TTC549 (cell line): ENCODE measurements at regions not wholly inside any gene's neighbourhood (a gene's known extent, or its start where the extent isn't known, plus 50 kb on each side); places are given as distances from the start of the nearest gene placed in this dataset.
"Not testable (repeated sequence)": the region's sequence is repeated elsewhere in the genome, so short reads cannot be mapped to it uniquely, and the experiment has no call there.

Source experiments
- FAIRE-seq: peaks from 2 replicates; lab custom pipeline; 2012; peaks lifted over from hg19 to GRCh38; lab: Jason Lieb, UNC

GRCh38 chr9:71506821-71507220 lies 261.5 kb downstream of the CEMIP2 start:
- FAIRE-seq = no peak

- FAIRE-seq = no peak
These were observed 263.7 kb downstream of the CEMIP2 start for GRCh38 chr9:71504636-71505035.

- no peak for FAIRE-seq
These were observed 269.6 kb downstream of the CEMIP2 start for GRCh38 chr9:71498691-71499090.

DNA sequence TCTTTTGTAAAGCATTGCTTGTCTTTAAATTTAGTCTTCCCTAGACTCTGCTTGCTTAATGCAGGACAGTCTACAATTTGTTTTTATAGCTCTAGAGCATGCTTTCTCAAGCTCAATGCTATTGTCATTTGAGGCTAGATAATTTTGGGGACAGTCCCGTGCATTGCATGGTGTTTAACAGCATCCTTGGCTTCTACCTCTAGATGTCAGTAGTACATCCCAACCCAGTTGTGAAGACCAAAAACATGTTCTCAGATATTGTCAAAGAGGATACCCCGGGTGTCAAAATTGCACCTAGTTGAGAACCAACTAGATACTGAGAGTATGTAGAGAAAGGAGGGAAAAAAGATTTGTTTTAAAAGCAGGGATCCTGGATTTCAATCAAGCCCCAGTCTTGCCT lies 277.5 kb downstream of the CEMIP2 start:
- no peak for FAIRE-seq

GRCh38 chr9:71487061-71487460 lies 281.3 kb downstream of the CEMIP2 start:
- no peak for FAIRE-seq

DNA sequence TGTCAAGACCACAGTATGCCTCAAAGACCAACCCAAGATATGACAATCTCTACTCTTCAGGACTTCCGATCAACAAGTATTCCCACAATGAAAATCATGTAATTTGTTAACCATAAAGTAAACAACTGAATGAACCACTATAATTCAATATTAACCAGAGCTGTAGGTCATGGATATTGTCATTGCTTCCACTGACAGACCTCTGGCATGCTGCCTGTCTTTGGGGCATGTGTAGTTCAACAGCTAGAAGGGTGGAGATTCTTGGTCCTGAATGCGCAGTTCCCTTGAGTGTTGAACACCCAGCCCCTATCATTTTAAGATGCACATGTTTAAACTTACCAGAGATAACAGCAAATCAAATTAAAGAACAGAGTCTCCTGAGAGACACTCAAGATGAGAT lies 283.0 kb downstream of the CEMIP2 start:
- no peak for FAIRE-seq

DNA sequence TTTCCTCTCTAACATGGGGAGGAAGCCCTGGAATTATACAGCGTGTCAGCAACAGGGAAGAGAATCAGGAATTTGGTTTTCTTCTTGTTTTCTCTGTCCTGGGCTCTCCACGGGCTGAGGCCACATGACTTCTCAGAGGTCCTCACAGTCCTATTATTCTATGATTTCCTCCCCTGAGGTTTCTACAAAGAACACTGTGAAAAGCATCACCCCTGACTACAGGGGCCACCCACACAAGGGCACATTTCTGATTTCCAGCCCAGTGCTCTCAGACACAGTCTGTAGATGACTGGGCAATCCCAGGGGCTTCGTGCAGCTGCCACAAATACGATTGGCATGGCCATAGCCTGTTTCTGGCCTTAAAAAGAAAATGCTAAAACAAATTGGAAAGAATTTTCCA lies 284.9 kb downstream of the CEMIP2 start:
- no peak for FAIRE-seq

DNA sequence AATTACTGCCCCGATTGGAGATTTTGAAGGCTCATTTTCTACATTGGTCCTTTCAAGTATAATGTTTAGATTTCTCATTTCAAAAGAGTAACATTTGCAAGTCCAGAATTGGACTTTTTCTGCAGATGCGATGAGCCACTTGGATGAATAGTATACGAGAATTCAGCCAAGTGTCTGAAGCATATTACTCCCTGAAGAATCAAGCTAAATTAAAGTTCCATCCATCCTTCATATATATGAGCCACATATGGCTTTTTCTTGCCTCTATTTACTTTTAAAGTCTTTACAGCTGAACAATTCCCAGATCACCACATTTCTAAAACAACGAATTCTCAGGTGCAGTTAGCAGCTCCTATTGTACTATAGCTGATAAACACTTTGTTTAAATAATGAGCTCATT lies 288.7 kb downstream of the CEMIP2 start:
- no peak for FAIRE-seq

GRCh38 chr9:71472400-71472799 lies 295.9 kb downstream of the CEMIP2 start:
- no peak for FAIRE-seq

DNA sequence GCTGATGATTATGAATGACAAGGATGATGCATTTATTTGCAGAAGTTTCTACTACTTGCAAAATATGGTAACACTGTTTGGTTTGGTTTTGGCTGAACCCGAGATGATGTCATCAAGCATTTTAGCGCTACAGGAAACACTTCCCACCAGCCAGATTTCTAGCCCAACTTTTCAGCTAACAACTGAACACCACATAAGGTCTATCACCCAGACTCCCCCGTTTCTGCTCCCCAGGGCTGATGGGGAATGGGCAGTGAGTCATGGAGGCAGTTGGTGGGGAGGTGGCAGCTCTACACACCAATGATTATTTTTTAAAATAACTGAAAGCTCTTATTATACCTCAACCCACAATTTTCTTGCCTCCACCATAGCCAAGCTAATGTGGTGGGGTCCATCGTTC lies 302.9 kb downstream of the CEMIP2 start:
- no peak for FAIRE-seq

GRCh38 chr9:71459082-71459481 lies 309.2 kb downstream of the CEMIP2 start:
- FAIRE-seq = no peak

GRCh38 chr9:71446473-71447411 lies 321.6 kb downstream of the CEMIP2 start:
- FAIRE-seq = no peak

DNA sequence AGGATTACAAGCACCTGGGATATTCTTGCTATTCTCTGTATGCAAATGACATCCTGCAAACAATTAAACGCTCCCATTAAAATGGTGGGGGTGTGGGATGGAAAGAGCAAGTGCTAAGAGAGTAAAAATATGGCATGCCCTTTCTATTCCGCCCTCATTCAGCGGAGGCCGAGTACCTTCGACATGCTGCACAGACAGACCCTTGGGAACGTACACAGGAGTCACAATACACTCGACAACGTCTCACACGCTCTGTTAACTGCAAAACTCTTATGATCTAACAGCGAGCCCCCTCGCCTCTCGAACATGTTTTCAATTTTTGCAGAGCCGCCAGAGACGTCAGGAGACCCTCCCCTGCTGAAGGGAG lies 322.2 kb downstream of the CEMIP2 start:
- FAIRE-seq = no peak

GRCh38 chr9:71442937-71443336 lies 321.5 kb upstream of the TRPM3 start:
- no peak for FAIRE-seq

- no peak for FAIRE-seq
These were observed 319.8 kb upstream of the TRPM3 start for GRCh38 chr9:71441266-71441665.

DNA sequence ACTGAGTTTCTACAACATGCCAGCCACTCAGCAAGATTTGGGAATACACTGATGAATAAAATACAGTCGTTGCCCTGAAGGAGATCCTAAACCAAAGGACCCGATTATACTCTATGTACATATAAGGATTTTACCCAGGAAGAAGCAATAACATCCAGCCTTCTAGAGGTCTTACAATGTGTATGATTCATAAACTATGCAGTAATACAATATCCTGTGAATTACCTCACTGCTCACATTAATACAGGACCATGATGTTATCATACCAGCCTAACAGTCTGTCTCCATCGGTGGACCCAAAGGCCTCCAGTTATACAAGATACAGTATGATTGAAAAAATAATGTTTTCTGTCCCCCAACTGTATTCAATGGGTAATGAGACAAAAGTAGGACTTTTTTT lies 310.5 kb upstream of the TRPM3 start:
- no peak for FAIRE-seq

GRCh38 chr9:71407341-71407740 lies 285.9 kb upstream of the TRPM3 start:
- FAIRE-seq = not testable (repeated sequence)

GRCh38 chr9:71403106-71403505 lies 281.7 kb upstream of the TRPM3 start:
- no peak for FAIRE-seq

- no peak for FAIRE-seq
These were observed 271.6 kb upstream of the TRPM3 start for GRCh38 chr9:71393005-71393404.

GRCh38 chr9:71384343-71384742 lies 262.9 kb upstream of the TRPM3 start:
- FAIRE-seq = no peak

DNA sequence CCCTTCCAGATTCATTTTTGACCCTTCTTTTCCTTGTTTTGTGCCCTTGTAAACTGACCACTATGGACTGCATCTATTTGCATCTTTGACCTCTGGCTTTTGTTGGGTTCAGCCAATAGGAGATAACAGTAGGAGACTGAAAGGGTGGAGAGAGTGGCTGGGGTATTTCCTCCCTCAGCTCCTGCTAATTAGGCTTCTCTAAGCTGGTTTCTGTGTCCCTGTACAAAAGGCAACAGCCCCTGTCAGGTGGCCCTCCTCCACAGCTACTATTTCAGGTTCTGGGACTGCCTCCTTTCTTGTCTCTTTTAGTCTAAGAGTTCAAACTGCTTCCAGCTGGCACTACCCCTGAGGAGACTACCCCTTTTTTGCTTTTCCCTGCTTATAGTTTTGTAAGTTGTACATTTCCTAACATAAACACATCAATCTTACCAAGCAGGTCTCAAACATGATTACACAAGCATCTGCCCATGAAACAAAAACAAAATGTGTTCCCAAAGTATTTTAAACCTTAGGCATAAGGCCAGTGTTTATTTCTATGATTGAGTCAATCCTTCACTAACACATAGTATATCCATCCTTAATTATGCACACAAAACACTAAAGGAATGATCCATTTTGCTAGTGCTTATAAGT lies 262.0 kb upstream of the TRPM3 start:
- no peak for FAIRE-seq

DNA sequence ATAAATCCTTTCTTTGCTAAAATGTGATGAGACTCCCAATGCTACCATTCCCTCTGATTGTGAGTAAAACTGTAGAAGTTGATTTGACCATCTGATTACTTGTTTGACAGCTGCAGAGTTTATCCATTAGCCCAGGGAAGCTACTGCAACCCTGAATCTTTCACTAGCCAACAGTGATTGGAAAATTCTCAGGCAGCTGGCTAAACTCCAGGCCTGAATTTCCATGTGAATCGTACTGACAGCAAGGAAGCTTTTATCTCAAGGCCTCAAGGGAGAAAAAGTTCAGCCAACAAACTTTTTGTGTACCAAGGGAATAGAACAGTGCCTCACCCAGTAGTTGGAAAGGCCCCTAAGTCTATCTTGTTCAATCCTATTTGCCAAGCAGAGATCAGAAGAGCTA lies 246.7 kb upstream of the TRPM3 start:
- FAIRE-seq = no peak

- no peak for FAIRE-seq
These were observed 242.9 kb upstream of the TRPM3 start for GRCh38 chr9:71364186-71364955.
